GDM1 (cell line): ENCODE measurements at regions not wholly inside any gene's neighbourhood (a gene's known extent, or its start where the extent isn't known, plus 50 kb on each side); places are given as distances from the start of the nearest gene placed in this dataset.
"Not testable (repeated sequence)": the region's sequence is repeated elsewhere in the genome, so short reads cannot be mapped to it uniquely, and the experiment has no call there.

Experiments used
- DNase-seq: peaks from one replicate; lab custom pipeline; 2025; lab: John Stamatoyannopoulos, UW

- DNase-seq: no peak
Measured at GRCh38 chr3:106820726-106821362, 556.4 kb upstream of the CCDC54 start.

- DNase-seq: no peak
Measured at GRCh38 chr3:106821801-106822200, 555.4 kb upstream of the CCDC54 start.

GRCh38 chr3:106822204-106822603 is 555.0 kb upstream of the CCDC54 start:
- DNase-seq: no peak

GRCh38 chr3:106823701-106824100 is 553.5 kb upstream of the CCDC54 start:
- DNase-seq: no peak

- DNase-seq: no peak
Measured at GRCh38 chr3:106824856-106825255, 552.4 kb upstream of the CCDC54 start.

GRCh38 chr3:106825962-106826605 is 551.2 kb upstream of the CCDC54 start:
- no peak for DNase-seq

- no peak for DNase-seq
Measured at GRCh38 chr3:106826791-106827311, 550.4 kb upstream of the CCDC54 start.

- DNase-seq: no peak
Measured at GRCh38 chr3:106827515-106828213, 549.6 kb upstream of the CCDC54 start.

- DNase-seq: no peak
Measured at GRCh38 chr3:106829206-106829605, 548.0 kb upstream of the CCDC54 start.

GRCh38 chr3:106830334-106830733 is 546.9 kb upstream of the CCDC54 start:
- no peak for DNase-seq

GRCh38 chr3:106836906-106837305 is 540.3 kb upstream of the CCDC54 start:
- no peak for DNase-seq

GRCh38 chr3:106837616-106838015 is 539.6 kb upstream of the CCDC54 start:
- no peak for DNase-seq

GRCh38 chr3:106839576-106840280 is 537.5 kb upstream of the CCDC54 start:
- DNase-seq: no peak

GRCh38 chr3:106840319-106840718 is 536.9 kb upstream of the CCDC54 start:
- DNase-seq: no peak

- DNase-seq: no peak
Measured at GRCh38 chr3:106842151-106842550, 535.1 kb upstream of the CCDC54 start.

- DNase-seq: no peak
Measured at GRCh38 chr3:106844638-106845037, 532.6 kb upstream of the CCDC54 start.

- no peak for DNase-seq
Measured at GRCh38 chr3:106848099-106848498, 529.1 kb upstream of the CCDC54 start.

- DNase-seq: no peak
Measured at GRCh38 chr3:106850437-106850836, 526.8 kb upstream of the CCDC54 start.

- not testable (repeated sequence) for DNase-seq
Measured at GRCh38 chr3:106858321-106858720, 518.9 kb upstream of the CCDC54 start.

GRCh38 chr3:106860182-106860581 is 517.1 kb upstream of the CCDC54 start:
- no peak for DNase-seq

- DNase-seq: no peak
Measured at GRCh38 chr3:106862067-106862466, 515.2 kb upstream of the CCDC54 start.

- no peak for DNase-seq
Measured at GRCh38 chr3:106877627-106878026, 499.6 kb upstream of the CCDC54 start.
